ENCODE measurements at regions not wholly inside any gene's neighbourhood (a gene's known extent, or its start where the extent isn't known, plus 50 kb on each side); places are given as distances from the start of the nearest gene placed in this dataset.

- ChIA-PET CTCF (no interaction called here), POLR2A (no interaction called here)
- Mint-ChIP-seq H3K27ac (no peak overlapping the region), H3K4me3 (no peak overlapping the region), H3K36me3 (ENCODE audit: low read depth) (no peaks in the 10 kb centered on the region), H3K27me3 (no peaks in the 10 kb centered on the region), H3K9me3 (no peaks in the 10 kb centered on the region), H3K4me1 (no peaks in the 10 kb centered on the region)
- intact Hi-C loops (cut with micrococcal nuclease) = no loop called here
- DNase-seq (no peak), ATAC-seq (ENCODE audit: low read depth) (no peak)
- no peak for TF ChIP-seq CTCF (IDR thresholded peaks at IDR 0.05)
Measured at GRCh38 chr21:35370071-35370470, 321.0 kb upstream of the RUNX1 start.

GRCh38 chr21:35368326-35368725 is 319.2 kb upstream of the RUNX1 start:
- no peak for TF ChIP-seq CTCF (IDR thresholded peaks at IDR 0.05)
- CTCF ChIA-PET = no interaction called here
- POLR2A ChIA-PET = no interaction called here
- DNase-seq (no peak), ATAC-seq (ENCODE audit: low read depth) (no peak)
- H3K27me3 Mint-ChIP-seq = no peaks in the 10 kb centered on the region
- H3K4me3 Mint-ChIP-seq = no peak overlapping the region
- H3K9me3 Mint-ChIP-seq = no peaks in the 10 kb centered on the region
- H3K36me3 Mint-ChIP-seq (ENCODE audit: low read depth) = no peaks in the 10 kb centered on the region
- no peak overlapping the region for H3K27ac Mint-ChIP-seq
- H3K4me1 Mint-ChIP-seq = no peaks in the 10 kb centered on the region
- intact Hi-C loops (cut with micrococcal nuclease) = no loop called here

- Mint-ChIP-seq H3K9me3 (no peaks in the 10 kb centered on the region), H3K4me1 (no peaks in the 10 kb centered on the region), H3K27ac (no peak overlapping the region), H3K36me3 (ENCODE audit: low read depth) (no peaks in the 10 kb centered on the region), H3K4me3 (no peak overlapping the region), H3K27me3 (no peaks in the 10 kb centered on the region)
- intact Hi-C loops (cut with micrococcal nuclease) = no loop called here
- POLR2A ChIA-PET = no interaction called here
- CTCF ChIA-PET = no interaction called here
- TF ChIP-seq CTCF (IDR thresholded peaks at IDR 0.05) = no peak
- DNase-seq (no peak), ATAC-seq (ENCODE audit: low read depth) (no peak)
Measured at GRCh38 chr21:35367553-35367952, 318.5 kb upstream of the RUNX1 start.

- intact Hi-C loops (cut with micrococcal nuclease) = no loop called here
- H3K27me3 Mint-ChIP-seq = no peaks in the 10 kb centered on the region
- no peaks in the 10 kb centered on the region for H3K36me3 Mint-ChIP-seq (ENCODE audit: low read depth)
- no peak for TF ChIP-seq CTCF (IDR thresholded peaks at IDR 0.05)
- POLR2A ChIA-PET = no interaction called here
- no peak overlapping the region for H3K4me3 Mint-ChIP-seq
- H3K9me3 Mint-ChIP-seq = no peaks in the 10 kb centered on the region
- no peaks in the 10 kb centered on the region for H3K4me1 Mint-ChIP-seq
- ATAC-seq (ENCODE audit: low read depth) (no peak), DNase-seq (no peak)
- CTCF ChIA-PET = no interaction called here
- no peak overlapping the region for H3K27ac Mint-ChIP-seq
Measured at GRCh38 chr21:35366394-35367080, 317.4 kb upstream of the RUNX1 start.

GRCh38 chr21:35363458-35363857 is 314.4 kb upstream of the RUNX1 start:
- H3K27me3 Mint-ChIP-seq = no peaks in the 10 kb centered on the region
- no peaks in the 10 kb centered on the region for H3K36me3 Mint-ChIP-seq (ENCODE audit: low read depth)
- ATAC-seq (ENCODE audit: low read depth) (no peak), DNase-seq (no peak)
- intact Hi-C loops (cut with micrococcal nuclease) = no loop called here
- POLR2A ChIA-PET = no interaction called here
- CTCF ChIA-PET = no interaction called here
- H3K4me3 Mint-ChIP-seq = no peak overlapping the region
- H3K27ac Mint-ChIP-seq = no peak overlapping the region
- H3K4me1 Mint-ChIP-seq = no peaks in the 10 kb centered on the region
- no peaks in the 10 kb centered on the region for H3K9me3 Mint-ChIP-seq
- no peak for TF ChIP-seq CTCF (IDR thresholded peaks at IDR 0.05)

Measured in activated B cell treated with CpG ODN at 0.5 μM for 24 hours (primary cell).